T-cell (primary cell): ENCODE measurements at regions not wholly inside any gene's neighbourhood (a gene's known extent, or its start where the extent isn't known, plus 50 kb on each side); places are given as distances from the start of the nearest gene placed in this dataset.

ENCODE experiments used
- ATAC-seq, 4 experiments: fragments of 200-7000 bp in 3 of 4; fragments of 150-1000 bp in 1 of 4; cut with Tn5 transposase; replicated peaks in 1 of 4; 1 replicate in 3 of 4; 2 replicates in 1 of 4; pipeline ENCODE4 v1.10.0; 2021; ENCODE audit warnings: moderate library complexity in 3 of 4, mild to moderate bottlenecking in 2 of 4, moderate number of reproducible peaks in 1 of 4
- CTCF ChIA-PET, 2 donors: fragments of 300-600 bp; sonication (Branson Sonifier 250); formaldehyde crosslinking; loops; one replicate each; lab custom pipeline; 2022; ENCODE audit warnings: antibody characterized with exemption in 2 of 2; lab: Charles Lee
- POLR2A ChIA-PET, 2 donors: fragments of 300-600 bp; sonication (Branson Sonifier 250); formaldehyde crosslinking; loops; one replicate each; lab custom pipeline; 2022; ENCODE audit warnings: antibody characterized with exemption in 2 of 2; lab: Charles Lee
- DNase-seq, 35 experiments: peaks; one replicate each; pipeline versions ENCODE4 v3.0.0 to v3.0.0-alpha.2; 2013 to 2023
- H3K27ac ChIP-seq: one replicate; pipeline ENCODE4 v1.5.1; 2013; ENCODE audit warnings: low read length
- H3K27me3 ChIP-seq, 2 experiments: replicated peaks in 1 of 2; 1 replicate in 1 of 2; 2 replicates in 1 of 2; pipeline versions ENCODE4 v1.6.1 to v1.7.0; 2013; ENCODE audit warnings: low read length in 1 of 2, mixed read lengths in 1 of 2; ENCODE audit not compliant: control insufficient read depth in 2 of 2, insufficient read depth in 2 of 2; ENCODE audit errors: extremely low read depth in 1 of 2
- H3K36me3 ChIP-seq, 2 donors: 1 replicate in 1 of 2; 2 replicates in 1 of 2; pipeline versions ENCODE4 v1.6.1 to v1.7.0; 2013; ENCODE audit warnings: low read length in 1 of 2; ENCODE audit not compliant: control insufficient read depth in 2 of 2, insufficient read depth in 1 of 2; ENCODE audit errors: extremely low read depth in 1 of 2
- H3K4me1 ChIP-seq, 2 experiments: 1 replicate in 1 of 2; 2 replicates in 1 of 2; pipeline versions ENCODE4 v1.6.1 to v1.7.0; 2013; ENCODE audit warnings: low read length in 2 of 2, mixed read lengths in 1 of 2; ENCODE audit not compliant: insufficient read depth in 2 of 2, control insufficient read depth in 1 of 2; ENCODE audit errors: extremely low read depth in 1 of 2
- H3K4me3 ChIP-seq, 2 donors: 1 replicate in 1 of 2; 2 replicates in 1 of 2; pipeline versions ENCODE4 v1.5.1 to v1.7.0; 2013; ENCODE audit warnings: mild to moderate bottlenecking in 2 of 2, low read length in 1 of 2, moderate library complexity in 1 of 2; ENCODE audit not compliant: control insufficient read depth in 1 of 2; ENCODE audit errors: extremely low read depth in 1 of 2
- H3K9me3 ChIP-seq: 2 replicates; pipeline ENCODE4 v1.7.0; 2013
- H3K27ac Mint-ChIP-seq, 2 donors: one replicate each; pipeline ENCODE4 v1.8.0; 2020 to 2021; ENCODE audit warnings: mild to moderate bottlenecking in 2 of 2, mixed read lengths in 2 of 2
- H3K27me3 Mint-ChIP-seq, 2 donors: one replicate each; pipeline ENCODE4 v1.8.0; 2021 to 2022; ENCODE audit warnings: mixed read lengths in 2 of 2
- H3K36me3 Mint-ChIP-seq: one replicate; pipeline ENCODE4 v1.8.0; 2021; ENCODE audit warnings: mixed read lengths
- H3K4me1 Mint-ChIP-seq, 3 donors: one replicate each; pipeline ENCODE4 v1.8.0; 2020 to 2022; ENCODE audit warnings: mixed read lengths in 3 of 3, mild to moderate bottlenecking in 1 of 3
- H3K4me3 Mint-ChIP-seq, 3 donors: one replicate each; pipeline ENCODE4 v1.8.0; 2020 to 2022; ENCODE audit warnings: mild to moderate bottlenecking in 3 of 3, mixed read lengths in 3 of 3, moderate library complexity in 3 of 3
- H3K9me3 Mint-ChIP-seq, 3 donors: one replicate each; pipeline ENCODE4 v1.8.0; 2020 to 2022; ENCODE audit warnings: mixed read lengths in 3 of 3
- WGBS: methylation state at CpG from one replicate; pipeline ENCODE4 v1.1.5; 2013; ENCODE audit warnings: missing lambda C conversion rate; ENCODE audit not compliant: insufficient coverage; 5-methylcytosine and 5-hydroxymethylcytosine counted together

GRCh38 chr4:148827781-148828180 is 385.6 kb upstream of the NR3C2 start:
- H3K4me1 Mint-ChIP-seq, result no peaks in the 10 kb centered on the region
- Histone ChIP-seq H3K36me3 (no peaks in the 10 kb centered on the region), H3K27ac (no peak overlapping the region), H3K9me3 (no peaks in the 10 kb centered on the region), H3K27me3 (no peaks in the 10 kb centered on the region), H3K4me1 (no peaks in the 10 kb centered on the region), H3K4me3 (no peak overlapping the region)
- ChIA-PET CTCF (no interaction called here), POLR2A (no interaction called here)
- no peaks in the 10 kb centered on the region for H3K36me3 Mint-ChIP-seq
- no peaks in the 10 kb centered on the region for H3K27me3 Mint-ChIP-seq
- H3K4me3 Mint-ChIP-seq, result no peak overlapping the region
- H3K27ac Mint-ChIP-seq, result no peak overlapping the region
- H3K9me3 Mint-ChIP-seq, result peaks cover 0 to 5% (median 2%) of the 10 kb centered on the region in 3 donors
- WGBS, result no CpG with 5 or more reads among the region's 2 CpGs
- DNase-seq (no peak), ATAC-seq (no peak)

- ChIA-PET CTCF (no interaction called here), POLR2A (no interaction called here)
- Histone ChIP-seq H3K36me3 (no peaks in the 10 kb centered on the region), H3K27ac (no peak overlapping the region), H3K27me3 (no peaks in the 10 kb centered on the region), H3K4me1 (no peaks in the 10 kb centered on the region), H3K4me3 (no peak overlapping the region), H3K9me3 (no peaks in the 10 kb centered on the region)
- no peak for DNase-seq
- Mint-ChIP-seq H3K27ac (no peak overlapping the region), H3K27me3 (no peaks in the 10 kb centered on the region), H3K4me1 (no peaks in the 10 kb centered on the region), H3K4me3 (no peak overlapping the region), H3K9me3 (peaks cover 0 to 2% (median 0%) of the 10 kb centered on the region in 3 donors), H3K36me3 (no peaks in the 10 kb centered on the region)
- no peak for ATAC-seq
- no CpG with 5 or more reads among the region's 2 CpGs for WGBS
Measured at GRCh38 chr4:148823419-148823769, 381.2 kb upstream of the NR3C2 start.

- 100% methylated on average over 2 of the region's 5 CpGs for WGBS
- no peak overlapping the region for H3K27ac Mint-ChIP-seq
- no peak for ATAC-seq
- H3K4me1 ChIP-seq, result no peaks in the 10 kb centered on the region
- H3K4me3 ChIP-seq, result no peak overlapping the region
- H3K4me1 Mint-ChIP-seq, result no peaks in the 10 kb centered on the region
- H3K4me3 Mint-ChIP-seq, result no peak overlapping the region
- H3K36me3 Mint-ChIP-seq, result no peaks in the 10 kb centered on the region
- no peak for DNase-seq
- no peak overlapping the region for H3K27ac ChIP-seq
- CTCF ChIA-PET, result no interaction called here
- POLR2A ChIA-PET, result interaction anchor here in 1 of 2 donors (0.6 kb wide), 1 partner anchor 296 kb away, joined by 9 read pairs; no protein-coding TSS in a partner anchor
- H3K27me3 ChIP-seq, result no peaks in the 10 kb centered on the region
- H3K27me3 Mint-ChIP-seq, result no peaks in the 10 kb centered on the region
- H3K9me3 Mint-ChIP-seq, result peaks cover 0 to 2% (median 0%) of the 10 kb centered on the region in 3 donors
- H3K9me3 ChIP-seq, result no peaks in the 10 kb centered on the region
- H3K36me3 ChIP-seq, result no peaks in the 10 kb centered on the region
Measured at GRCh38 chr4:148822572-148823418, 380.6 kb upstream of the NR3C2 start.

- CTCF ChIA-PET, result no interaction called here
- H3K27ac Mint-ChIP-seq, result no peak overlapping the region
Measured at GRCh38 chr4:148814030-148814429, 371.8 kb upstream of the NR3C2 start.

GRCh38 chr4:148813289-148813688 is 371.1 kb upstream of the NR3C2 start:
- H3K9me3 Mint-ChIP-seq, result peaks cover 4 to 10% (median 4%) of the 10 kb centered on the region in 3 donors
- no peaks in the 10 kb centered on the region for H3K36me3 ChIP-seq
- H3K4me1 ChIP-seq, result no peaks in the 10 kb centered on the region
- ChIA-PET CTCF (no interaction called here), POLR2A (no interaction called here)
- no peak overlapping the region for H3K27ac ChIP-seq
- no peaks in the 10 kb centered on the region for H3K27me3 Mint-ChIP-seq
- H3K9me3 ChIP-seq, result no peaks in the 10 kb centered on the region
- no peak overlapping the region for H3K4me3 Mint-ChIP-seq
- no peak overlapping the region for H3K27ac Mint-ChIP-seq
- DNase-seq (no peak), ATAC-seq (no peak)
- peaks cover 3% of the 10 kb centered on the region for H3K36me3 Mint-ChIP-seq
- H3K4me1 Mint-ChIP-seq, result no peaks in the 10 kb centered on the region
- no peaks in the 10 kb centered on the region for H3K27me3 ChIP-seq
- H3K4me3 ChIP-seq, result no peak overlapping the region

More at GRCh38 chr4:148814030-148814429, 371.8 kb upstream of the NR3C2 start:
- no peak overlapping the region for H3K27ac ChIP-seq
- POLR2A ChIA-PET, result no interaction called here
- H3K27me3 ChIP-seq, result no peaks in the 10 kb centered on the region
- ATAC-seq (no peak), DNase-seq (no peak)
- H3K4me3 ChIP-seq, result no peak overlapping the region
- H3K4me3 Mint-ChIP-seq, result no peak overlapping the region
- WGBS, result 40% methylated on average over 1 of the region's 1 CpG
- H3K9me3 Mint-ChIP-seq, result peaks cover 4 to 10% (median 4%) of the 10 kb centered on the region in 3 donors
- no peaks in the 10 kb centered on the region for H3K36me3 ChIP-seq
- no peaks in the 10 kb centered on the region for H3K9me3 ChIP-seq
- H3K4me1 ChIP-seq, result no peaks in the 10 kb centered on the region
- no peaks in the 10 kb centered on the region for H3K27me3 Mint-ChIP-seq
- no peaks in the 10 kb centered on the region for H3K4me1 Mint-ChIP-seq
- H3K36me3 Mint-ChIP-seq, result peaks cover 3% of the 10 kb centered on the region

- Histone ChIP-seq H3K4me3 (no peak overlapping the region), H3K27ac (no peak overlapping the region), H3K9me3 (no peaks in the 10 kb centered on the region), H3K36me3 (no peaks in the 10 kb centered on the region), H3K27me3 (no peaks in the 10 kb centered on the region), H3K4me1 (no peaks in the 10 kb centered on the region)
- no peaks in the 10 kb centered on the region for H3K4me1 Mint-ChIP-seq
- POLR2A ChIA-PET, result no interaction called here
- peaks cover 0 to 4% of the 10 kb centered on the region in 2 donors for H3K27me3 Mint-ChIP-seq
- DNase-seq (no peak), ATAC-seq (no peak)
- H3K9me3 Mint-ChIP-seq, result peaks cover 4 to 10% (median 4%) of the 10 kb centered on the region in 3 donors
- peaks cover 3% of the 10 kb centered on the region for H3K36me3 Mint-ChIP-seq
- CTCF ChIA-PET, result no interaction called here
- H3K27ac Mint-ChIP-seq, result no peak overlapping the region
- WGBS, result no CpG with 5 or more reads among the region's 3 CpGs
- H3K4me3 Mint-ChIP-seq, result no peak overlapping the region
Measured at GRCh38 chr4:148812101-148812500, 369.9 kb upstream of the NR3C2 start.
